Gastroesophageal sphincter (tissue), 3 donors: ENCODE measurements at regions not wholly inside any gene's neighbourhood (a gene's known extent, or its start where the extent isn't known, plus 50 kb on each side); places are given as distances from the start of the nearest gene placed in this dataset.

Source experiments
- CTCF ChIP-seq, 4 experiments: fragments of 200-600 bp in 2 of 4; fragments of 450-650 bp in 2 of 4; sonication (generic) in 1 of 4; IDR thresholded peaks; one replicate each; pipeline ENCODE4 v1.5.1; 2017 to 2019; ENCODE audit warnings: antibody characterized with exemption in 4 of 4, mild to moderate bottlenecking in 2 of 4, moderate library complexity in 2 of 4
- POLR2A ChIP-seq, 2 donors: fragments of 450-650 bp; IDR thresholded peaks; one replicate each; pipeline ENCODE4 v1.6.1; 2017; ENCODE audit warnings: antibody characterized with exemption in 2 of 2, mild to moderate bottlenecking in 2 of 2, moderate library complexity in 1 of 2
- POLR2AphosphoS5 ChIP-seq: sonication (generic); formaldehyde crosslinking; IDR thresholded peaks from one replicate; pipeline ENCODE4 v1.6.1; 2017; ENCODE audit warnings: antibody characterized with exemption

- TF ChIP-seq POLR2A (IDR thresholded peaks at IDR 0.05) (no peak), POLR2AphosphoS5 (no peak), CTCF (IDR thresholded peaks at IDR 0.05) (no peak)
Observed at GRCh38 chr2:385785-386184, 97.9 kb upstream of the ALKAL2 start.
